HL-60 (cell line): ENCODE measurements at regions not wholly inside any gene's neighbourhood (a gene's known extent, or its start where the extent isn't known, plus 50 kb on each side); places are given as distances from the start of the nearest gene placed in this dataset.

Experiments
- DNase-seq, 2 experiments: peaks; one replicate each; pipeline ENCODE4 v3.0.0-alpha.2; 2010 to 2020; ENCODE audit warnings: low read depth in 1 of 2, low spot score in 1 of 2
- H3K27ac ChIP-seq: fragments of 250-450 bp; sonication (Bioruptor Pico); replicated peaks from 2 replicates; pipeline ENCODE4 v1.5.1; 2020; ENCODE audit warnings: mild to moderate bottlenecking, moderate library complexity
- H3K27me3 ChIP-seq: fragments of 250-450 bp; sonication (Bioruptor Pico); 2 replicates; pipeline ENCODE4 v1.5.1; 2021; ENCODE audit warnings: mild to moderate bottlenecking, moderate library complexity; ENCODE audit not compliant: insufficient read depth, poor library complexity, severe bottlenecking
- H3K4me3 ChIP-seq: replicated peaks from 2 replicates; pipeline ENCODE4 v1.5.1; 2011; ENCODE audit warnings: mild to moderate bottlenecking, control low read depth, low read length; ENCODE audit not compliant: insufficient read depth
- CTCF ChIP-seq: IDR thresholded peaks from one replicate; pipeline ENCODE4 v1.5.1; 2011; ENCODE audit warnings: low read length, control low read depth, inconsistent platforms; ENCODE audit not compliant: insufficient read depth
- GABPA ChIP-seq: IDR thresholded peaks from 2 replicates; pipeline ENCODE4 v1.6.1; 2012; ENCODE audit warnings: low read depth
- POLR2AphosphoS5 ChIP-seq: IDR thresholded peaks from 2 replicates; pipeline ENCODE4 v1.6.1; 2012; ENCODE audit warnings: low read depth
- REST ChIP-seq: IDR thresholded peaks from 2 replicates; pipeline ENCODE4 v1.6.1; 2012; ENCODE audit warnings: low read depth; ENCODE audit not compliant: insufficient replicate concordance
- SPI1 ChIP-seq: IDR thresholded peaks from 2 replicates; pipeline ENCODE4 v1.6.1; 2012; ENCODE audit warnings: low read depth, mild to moderate bottlenecking, borderline replicate concordance

- TF ChIP-seq REST: no peak
- TF ChIP-seq POLR2AphosphoS5: no peak
- no peak for TF ChIP-seq CTCF
- no peak for TF ChIP-seq GABPA
- no peak for TF ChIP-seq SPI1
- Histone ChIP-seq H3K4me3 (no peak overlapping the region), H3K27ac (no peak overlapping the region), H3K27me3 (no peaks in the 10 kb centered on the region)
- DNase-seq: no peak
Observed at GRCh38 chr20:56943946-56944945, 315.1 kb downstream of the TFAP2C start.

- DNase-seq: no peak
- no peak for TF ChIP-seq GABPA
- TF ChIP-seq POLR2AphosphoS5: no peak
- TF ChIP-seq SPI1: no peak
- TF ChIP-seq CTCF: no peak
- TF ChIP-seq REST: no peak
- Histone ChIP-seq H3K27ac (no peak overlapping the region), H3K27me3 (no peaks in the 10 kb centered on the region), H3K4me3 (no peak overlapping the region)
Observed at GRCh38 chr20:56945057-56945456, 316.0 kb downstream of the TFAP2C start.

- H3K27me3 ChIP-seq: no peaks in the 10 kb centered on the region
- DNase-seq: no peak
- H3K4me3 ChIP-seq: no peak overlapping the region
- no peak for TF ChIP-seq POLR2AphosphoS5
- TF ChIP-seq CTCF: no peak
- no peak for TF ChIP-seq SPI1
- no peak for TF ChIP-seq GABPA
- no peak for TF ChIP-seq REST
- no peak overlapping the region for H3K27ac ChIP-seq
Observed at GRCh38 chr20:56945901-56946300, 316.8 kb downstream of the TFAP2C start.
